HFF-Myc (cell line): ENCODE measurements at regions not wholly inside any gene's neighbourhood (a gene's known extent, or its start where the extent isn't known, plus 50 kb on each side); places are given as distances from the start of the nearest gene placed in this dataset.

ENCODE experiments used
- DNase-seq: peaks from one replicate; pipeline ENCODE4 v3.0.0-alpha.2; 2011; ENCODE audit warnings: low read depth; ENCODE audit errors: extremely low read depth
- H3K4me3 ChIP-seq: replicated peaks from 2 replicates; pipeline ENCODE4 v1.5.1; 2011; ENCODE audit warnings: low read depth, mild to moderate bottlenecking, control low read depth, low read length
- TF ChIP-seq, protein P1 (sequence below): IDR thresholded peaks from 2 replicates; pipeline ENCODE4 v1.5.1; 2012; ENCODE audit warnings: mild to moderate bottlenecking, low read depth, low read length, control low read depth; ENCODE audit errors: missing control alignments

DNA sequence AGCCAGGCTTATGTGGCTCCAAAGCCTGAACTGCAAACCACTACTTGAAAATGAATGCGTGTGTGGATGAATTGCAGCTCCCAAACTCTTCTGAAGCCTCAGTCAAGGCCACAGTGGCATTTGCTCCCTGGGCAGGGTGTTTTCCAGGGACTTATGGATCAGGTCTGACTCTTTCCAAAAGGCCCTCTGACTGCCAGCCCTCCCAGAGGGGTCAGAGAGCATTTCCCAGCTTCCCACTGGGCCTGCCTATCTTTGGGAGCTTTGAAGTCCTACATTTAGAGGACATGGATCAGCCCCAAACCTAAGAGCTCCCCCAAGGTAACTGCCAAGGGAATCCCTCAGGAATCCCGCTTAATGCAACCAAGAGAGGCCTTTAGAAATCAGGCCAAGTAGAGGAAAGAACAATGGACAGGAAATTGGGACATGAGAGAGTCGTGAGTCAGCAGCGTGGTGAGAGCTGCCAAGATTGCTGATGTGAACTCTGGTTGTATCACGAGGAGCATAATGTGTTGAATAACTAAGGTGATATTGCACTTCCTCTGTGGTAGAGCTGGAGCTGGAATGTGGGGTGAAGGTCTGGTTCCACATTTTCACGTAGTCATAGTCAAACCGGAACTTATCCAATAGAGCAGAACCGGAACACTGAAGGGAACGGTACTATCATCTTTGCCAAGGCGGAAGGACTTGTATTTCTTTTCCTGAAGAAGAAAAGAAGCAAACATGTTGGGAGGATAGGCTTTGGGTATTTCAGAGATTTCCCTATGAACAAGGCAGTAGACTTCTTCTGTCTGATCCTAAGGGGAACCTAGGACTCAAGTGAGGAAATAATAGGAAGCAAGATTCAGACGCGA, 99.4 kb upstream of the JUN start:
- H3K4me3 ChIP-seq, result no peak overlapping the region
- TF ChIP-seq, protein P1, sequence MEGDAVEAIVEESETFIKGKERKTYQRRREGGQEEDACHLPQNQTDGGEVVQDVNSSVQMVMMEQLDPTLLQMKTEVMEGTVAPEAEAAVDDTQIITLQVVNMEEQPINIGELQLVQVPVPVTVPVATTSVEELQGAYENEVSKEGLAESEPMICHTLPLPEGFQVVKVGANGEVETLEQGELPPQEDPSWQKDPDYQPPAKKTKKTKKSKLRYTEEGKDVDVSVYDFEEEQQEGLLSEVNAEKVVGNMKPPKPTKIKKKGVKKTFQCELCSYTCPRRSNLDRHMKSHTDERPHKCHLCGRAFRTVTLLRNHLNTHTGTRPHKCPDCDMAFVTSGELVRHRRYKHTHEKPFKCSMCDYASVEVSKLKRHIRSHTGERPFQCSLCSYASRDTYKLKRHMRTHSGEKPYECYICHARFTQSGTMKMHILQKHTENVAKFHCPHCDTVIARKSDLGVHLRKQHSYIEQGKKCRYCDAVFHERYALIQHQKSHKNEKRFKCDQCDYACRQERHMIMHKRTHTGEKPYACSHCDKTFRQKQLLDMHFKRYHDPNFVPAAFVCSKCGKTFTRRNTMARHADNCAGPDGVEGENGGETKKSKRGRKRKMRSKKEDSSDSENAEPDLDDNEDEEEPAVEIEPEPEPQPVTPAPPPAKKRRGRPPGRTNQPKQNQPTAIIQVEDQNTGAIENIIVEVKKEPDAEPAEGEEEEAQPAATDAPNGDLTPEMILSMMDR, result no peak
- peak; percentile 85 for DNase-seq

DNA sequence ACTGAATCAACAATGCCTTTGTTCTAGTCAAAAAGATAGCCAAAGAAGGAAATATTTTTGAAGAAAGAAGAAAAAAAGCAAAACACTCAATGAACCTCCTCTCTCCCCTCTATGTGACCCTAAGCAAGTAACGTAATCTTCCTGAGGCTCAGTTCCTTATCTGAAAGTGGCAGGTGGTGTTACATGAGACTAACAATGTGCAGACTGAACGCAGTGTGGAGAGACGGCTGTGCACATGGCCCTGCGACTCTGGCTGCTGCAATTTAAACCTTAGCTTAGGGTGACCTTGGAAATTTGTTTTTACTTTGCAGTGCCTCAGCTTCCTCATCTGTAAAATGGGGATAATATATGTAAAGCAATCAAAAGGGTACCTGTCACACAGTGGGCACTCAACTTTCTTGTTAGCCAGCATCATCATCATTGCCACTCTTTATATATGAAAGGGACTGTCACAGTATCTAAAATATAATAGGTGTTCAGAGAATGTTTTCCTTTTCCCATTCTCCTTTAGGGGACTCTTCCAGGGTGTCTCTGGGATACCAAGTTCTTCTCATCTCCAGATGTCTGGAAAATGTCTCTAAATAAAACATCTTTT, 100.1 kb upstream of the JUN start:
- no peak overlapping the region for H3K4me3 ChIP-seq
- no peak for DNase-seq
- TF ChIP-seq, protein P1, result no peak

GRCh38 chr1:58884706-58885661, 101.1 kb upstream of the JUN start:
- DNase-seq, result no peak
- H3K4me3 ChIP-seq, result no peak overlapping the region
- TF ChIP-seq, protein P1, result no peak

GRCh38 chr1:58885998-58886397, 102.2 kb upstream of the JUN start:
- H3K4me3 ChIP-seq, result no peak overlapping the region
- TF ChIP-seq, protein P1, result no peak
- no peak for DNase-seq

DNA sequence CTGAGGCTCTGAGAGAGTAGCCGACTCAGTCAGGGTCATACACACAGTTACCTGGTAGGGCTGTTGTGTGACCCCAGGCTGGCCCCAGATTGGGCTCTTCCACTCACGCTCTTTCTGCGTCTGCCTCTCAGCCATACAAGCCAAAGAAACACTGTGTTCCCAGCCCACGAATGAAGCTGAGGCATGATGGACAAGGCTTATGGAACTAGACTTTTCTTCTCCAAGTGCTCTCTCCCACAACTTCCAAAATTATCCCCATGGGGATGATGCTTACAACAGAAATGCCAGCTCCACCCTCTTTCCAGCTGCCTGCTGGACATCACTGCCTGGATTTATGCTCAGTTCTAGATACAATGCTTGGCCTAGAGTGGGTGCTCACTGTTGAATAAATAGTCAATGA, 102.8 kb upstream of the JUN start:
- DNase-seq, result no peak
- TF ChIP-seq, protein P1, result no peak

GRCh38 chr1:58887059-58887458, 103.2 kb upstream of the JUN start:
- H3K4me3 ChIP-seq, result no peak overlapping the region
- no peak for DNase-seq
- TF ChIP-seq, protein P1, result no peak

More for the DNA sequence above, 102.8 kb upstream of the JUN start:
- no peak overlapping the region for H3K4me3 ChIP-seq
